ENCODE measurements at regions not wholly inside any gene's neighbourhood (a gene's known extent, or its start where the extent isn't known, plus 50 kb on each side); places are given as distances from the start of the nearest gene placed in this dataset.
"Not testable (repeated sequence)": the region's sequence is repeated elsewhere in the genome, so short reads cannot be mapped to it uniquely, and the experiment has no call there.

DNA sequence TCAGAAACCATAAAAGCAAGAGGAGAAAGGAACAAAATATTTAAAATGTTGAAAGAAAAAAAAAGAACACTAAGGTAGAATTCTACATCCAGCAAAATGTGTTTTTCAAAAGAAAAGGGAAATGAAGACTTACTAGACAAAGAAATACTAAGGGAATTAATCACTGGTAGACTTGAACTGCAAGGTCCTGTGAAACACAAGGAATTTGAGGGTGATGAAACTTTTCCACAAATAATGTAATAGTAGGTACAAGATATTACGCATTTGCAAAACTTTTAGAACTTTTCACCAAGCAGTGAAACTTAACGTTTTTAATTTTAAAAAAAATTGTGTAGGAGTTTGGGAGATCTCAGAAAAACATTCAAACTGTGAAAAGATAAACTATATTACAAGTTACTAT lies 180.3 kb upstream of the MAGEB16 start:
- DNase-seq (ENCODE audit: low spot score), result no peak

- DNase-seq (ENCODE audit: low spot score), result no peak
Observed at GRCh38 chrX:35622040-35622439, 176.1 kb upstream of the MAGEB16 start.

- DNase-seq (ENCODE audit: low spot score), result no peak
Observed at GRCh38 chrX:35622601-35623000, 175.5 kb upstream of the MAGEB16 start.

DNA sequence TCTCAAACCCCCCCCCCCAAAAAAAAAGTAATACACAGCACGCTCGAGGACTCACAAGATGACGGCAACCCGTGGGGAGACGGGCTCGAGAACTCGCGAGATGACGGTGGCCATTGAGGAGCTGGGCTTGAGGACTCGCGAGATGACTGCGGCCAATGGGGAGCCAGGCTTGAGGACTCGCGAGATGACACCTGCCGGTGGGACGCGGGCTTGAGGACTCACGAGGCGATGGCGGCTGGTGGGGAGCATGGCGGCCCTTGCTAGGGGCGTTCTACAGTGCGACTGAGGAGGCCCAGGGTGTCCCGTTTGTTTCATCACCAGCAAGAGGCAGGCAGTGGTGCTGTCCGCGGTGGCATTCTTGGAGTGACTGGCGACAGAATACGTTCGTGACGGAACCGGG lies 172.4 kb upstream of the MAGEB16 start:
- DNase-seq (ENCODE audit: low spot score), result no peak

- DNase-seq (ENCODE audit: low spot score), result no peak
Observed at GRCh38 chrX:35626124-35626523, 172.0 kb upstream of the MAGEB16 start.

DNA sequence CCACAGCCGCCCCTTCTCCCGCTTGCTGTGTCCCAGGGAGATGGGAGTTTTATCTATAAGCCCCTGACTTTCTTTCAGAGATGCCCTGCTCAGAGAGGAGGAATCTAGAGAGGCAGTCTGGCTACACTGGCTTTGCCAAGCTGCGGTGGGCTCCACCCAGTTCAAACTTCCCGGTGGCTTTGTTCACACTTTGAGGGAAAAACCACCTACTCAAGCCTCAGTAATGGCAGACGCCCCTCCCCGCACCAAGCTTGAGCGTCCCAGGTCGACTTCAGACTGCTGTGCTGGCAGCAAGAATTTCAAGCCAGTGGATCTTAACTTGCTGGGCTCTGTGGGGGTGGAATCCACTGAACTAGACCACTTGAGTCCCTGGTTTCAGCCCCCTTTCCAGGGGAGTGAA lies 162.2 kb upstream of the MAGEB16 start:
- DNase-seq (ENCODE audit: low spot score), result not testable (repeated sequence)

DNA sequence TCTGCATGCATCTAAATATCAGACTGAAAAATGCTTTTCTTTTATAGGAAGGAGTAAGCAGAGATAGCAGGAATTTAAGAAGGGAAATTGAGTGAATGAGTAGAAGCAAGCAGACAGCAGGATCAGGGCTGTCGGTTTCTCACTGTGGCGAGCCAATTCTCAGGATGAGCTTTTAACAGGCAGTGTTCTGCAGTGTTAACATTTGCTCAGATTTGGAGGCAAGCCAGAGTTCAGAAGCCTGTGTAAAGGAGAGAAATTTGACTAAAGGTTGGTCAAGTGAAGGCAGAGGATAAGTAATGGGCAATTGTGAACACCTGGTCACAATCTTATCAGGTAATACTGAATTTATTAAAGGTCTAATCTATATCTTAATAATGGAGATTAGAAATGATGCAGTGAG lies 133.3 kb upstream of the MAGEB16 start:
- DNase-seq (ENCODE audit: low spot score), result peak; percentile 34

- DNase-seq (ENCODE audit: low spot score), result peak; percentile 13
Observed at GRCh38 chrX:35665311-35665710, 132.8 kb upstream of the MAGEB16 start.

DNA sequence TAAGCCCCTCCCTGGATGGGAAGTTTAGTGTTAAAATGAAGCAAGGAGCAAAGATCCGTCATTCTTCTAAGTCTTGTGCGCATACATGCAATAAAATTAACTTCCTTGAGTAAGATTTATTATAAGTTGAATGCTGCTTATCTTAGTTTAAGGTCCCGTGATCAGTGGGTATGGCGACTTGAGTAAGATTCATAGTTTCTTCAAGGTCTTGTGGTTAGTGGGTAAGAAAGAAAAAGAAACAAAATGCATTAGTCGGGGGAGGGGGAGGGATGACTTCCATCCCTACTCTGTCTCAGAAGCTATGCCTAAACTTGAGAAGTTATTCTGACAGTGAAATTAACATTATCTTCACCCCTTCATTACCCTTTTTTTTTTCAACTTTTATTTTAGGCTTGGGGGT lies 127.3 kb upstream of the MAGEB16 start:
- no peak for DNase-seq (ENCODE audit: low spot score)

DNA sequence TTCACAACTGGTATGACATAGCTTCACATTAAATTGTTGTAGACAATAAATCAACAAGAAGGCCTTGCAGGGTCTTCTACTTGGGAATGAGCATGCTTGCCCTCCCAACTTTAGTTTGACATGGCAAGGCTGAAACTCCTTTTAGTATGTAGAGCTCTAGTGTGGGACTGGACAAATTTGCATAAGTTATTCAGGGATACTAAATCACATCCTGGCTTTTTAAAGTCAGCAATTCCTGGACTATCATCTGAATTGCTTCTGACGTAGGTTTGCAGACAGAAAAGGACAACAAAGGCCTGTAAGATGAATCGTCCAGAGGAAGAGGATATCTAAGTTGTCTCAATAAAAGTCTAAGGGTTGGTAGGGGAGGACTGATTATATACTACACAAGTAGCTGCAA lies 123.0 kb upstream of the MAGEB16 start:
- peak; percentile 57 for DNase-seq (ENCODE audit: low spot score)

DNA sequence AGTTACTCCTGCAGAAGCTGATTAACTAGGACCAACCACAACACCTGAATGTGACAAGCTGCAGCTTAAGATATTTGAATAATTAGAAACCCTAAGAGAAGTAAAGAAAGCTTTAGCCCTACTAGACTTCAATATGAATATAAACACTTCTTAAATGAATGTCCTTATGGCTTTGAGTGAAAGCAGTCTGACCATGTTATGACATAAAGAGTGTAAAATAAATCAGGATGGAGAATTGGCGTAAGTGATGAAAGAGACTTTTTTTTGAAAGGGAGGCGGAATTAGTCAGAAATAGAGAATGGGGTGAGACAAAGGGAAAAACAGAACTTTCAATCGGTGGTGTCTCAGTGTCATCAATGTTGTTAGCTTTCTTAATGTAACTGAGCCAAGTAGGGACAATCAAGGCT lies 117.2 kb upstream of the MAGEB16 start:
- DNase-seq (ENCODE audit: low spot score), result no peak

GRCh38 chrX:35682476-35682875 lies 115.7 kb upstream of the MAGEB16 start:
- DNase-seq (ENCODE audit: low spot score), result no peak

DNA sequence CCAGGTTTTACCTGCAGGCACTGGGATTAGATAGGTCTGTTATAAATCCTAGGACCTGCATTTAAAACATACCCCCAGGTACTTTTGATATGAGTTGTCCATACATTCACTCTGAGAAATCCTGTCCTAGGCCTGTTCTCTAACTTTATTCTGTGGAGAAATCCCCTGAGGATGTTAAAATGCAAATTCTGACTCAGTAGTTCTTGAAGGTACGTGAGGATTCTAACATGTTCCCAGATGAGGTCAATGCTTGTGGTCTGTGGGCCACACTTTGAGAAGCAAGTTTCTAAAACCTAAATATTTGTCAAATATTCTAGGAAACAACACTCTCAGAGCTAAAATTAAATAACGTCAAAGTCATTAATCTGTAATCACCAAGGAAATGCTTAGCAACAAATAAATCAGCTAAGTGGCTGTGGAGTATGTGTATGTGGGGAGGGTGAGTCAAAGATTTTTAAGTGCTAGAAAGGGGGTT lies 101.3 kb upstream of the MAGEB16 start:
- DNase-seq (ENCODE audit: low spot score), result no peak

DNA sequence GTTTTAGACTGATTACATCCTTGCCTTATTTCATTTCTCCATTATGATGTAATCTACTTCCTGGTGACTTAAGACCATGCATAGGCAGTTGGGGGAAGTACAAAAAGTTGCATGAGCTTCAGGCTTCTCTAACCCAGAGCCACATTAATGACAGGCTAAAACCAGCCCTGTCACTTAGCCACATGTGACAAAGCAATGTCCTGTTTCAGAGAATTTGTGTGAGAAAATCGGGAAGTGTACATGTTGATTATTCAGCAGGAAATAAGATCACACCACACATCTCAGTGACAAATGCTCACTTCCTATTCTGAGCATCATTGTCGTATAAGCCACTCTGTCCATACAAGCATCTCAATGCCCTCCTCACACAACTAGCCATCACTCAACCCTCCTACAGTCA lies 98.5 kb upstream of the MAGEB16 start:
- no peak for DNase-seq (ENCODE audit: low spot score)

DNA sequence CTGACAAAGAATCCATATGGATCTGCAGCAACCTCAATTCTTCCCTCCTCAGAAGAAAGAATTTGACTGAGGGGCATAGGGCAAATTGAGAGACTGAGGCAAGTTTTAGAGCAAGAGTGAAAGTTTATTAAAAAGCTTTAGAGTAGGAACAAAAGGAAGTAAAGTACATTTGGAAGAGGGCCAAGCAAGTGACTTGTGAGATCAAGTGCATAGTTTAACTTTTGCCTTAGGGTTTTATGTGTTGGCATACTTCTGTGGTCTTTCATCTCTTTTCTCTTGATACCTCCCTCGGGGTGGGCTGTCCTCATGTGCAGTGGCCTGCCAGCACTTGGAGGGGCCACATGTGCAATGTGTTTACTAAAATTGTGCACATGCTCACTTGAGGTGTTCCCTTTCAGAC lies 98.0 kb upstream of the MAGEB16 start:
- DNase-seq (ENCODE audit: low spot score), result no peak

DNA sequence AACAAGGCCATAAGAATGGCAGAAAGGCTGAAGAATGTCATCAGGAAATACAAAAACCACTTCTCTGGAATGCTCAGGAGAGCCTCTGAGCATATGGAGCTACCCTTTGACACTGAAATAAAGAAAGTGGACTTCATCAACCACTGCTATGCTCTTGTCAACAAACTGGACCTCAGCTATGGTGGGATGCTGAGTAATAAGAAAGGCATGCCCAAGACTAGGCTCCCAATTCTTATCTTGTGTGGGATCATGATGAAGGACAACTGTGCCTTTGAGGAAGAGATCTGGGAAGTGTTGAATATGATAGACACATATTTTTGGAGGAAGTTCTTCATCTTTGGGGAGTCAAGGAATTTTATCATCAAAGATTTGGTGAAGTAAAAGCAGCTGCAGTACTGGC lies 86.9 kb upstream of the MAGEB16 start:
- DNase-seq (ENCODE audit: low spot score), result no peak

GRCh38 chrX:35722128-35722527 lies 76.0 kb upstream of the MAGEB16 start:
- no peak for DNase-seq (ENCODE audit: low spot score)

- no peak for DNase-seq (ENCODE audit: low spot score)
Observed at GRCh38 chrX:35726176-35726575, 72.0 kb upstream of the MAGEB16 start.

- no peak for DNase-seq (ENCODE audit: low spot score)
Observed at GRCh38 chrX:35728481-35728880, 69.7 kb upstream of the MAGEB16 start.

- no peak for DNase-seq (ENCODE audit: low spot score)
Observed at GRCh38 chrX:35733879-35734278, 64.3 kb upstream of the MAGEB16 start.

DNA sequence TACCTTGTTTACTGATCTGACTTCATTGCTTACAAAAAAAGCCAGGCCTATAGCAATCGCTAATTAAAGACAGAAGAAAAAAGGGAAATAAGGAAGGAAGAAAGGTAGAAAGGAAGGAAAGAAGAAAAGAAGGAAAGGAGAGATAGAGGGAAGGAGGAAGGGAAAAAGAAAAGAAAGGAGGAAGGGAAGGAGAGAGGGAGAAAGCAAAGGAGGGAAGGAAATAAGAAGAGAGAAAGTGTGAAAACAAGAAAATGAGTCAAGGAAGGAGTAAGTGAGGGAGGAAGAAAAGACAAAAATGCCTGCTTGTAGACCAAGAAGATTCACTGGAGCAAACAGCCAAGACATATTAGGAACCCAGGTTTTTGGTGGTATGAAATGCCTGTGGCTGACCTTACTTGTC lies 57.0 kb upstream of the MAGEB16 start:
- no peak for DNase-seq (ENCODE audit: low spot score)

GRCh38 chrX:35743331-35743730 lies 54.8 kb upstream of the MAGEB16 start:
- DNase-seq (ENCODE audit: low spot score), result no peak
